ENCODE measurements at regions not wholly inside any gene's neighbourhood (a gene's known extent, or its start where the extent isn't known, plus 50 kb on each side); places are given as distances from the start of the nearest gene placed in this dataset.
"Not testable (repeated sequence)": the region's sequence is repeated elsewhere in the genome, so short reads cannot be mapped to it uniquely, and the experiment has no call there.

GRCh38 chrX:25797796-25798195 lies 340.3 kb upstream of the MAGEB18 start:
- TF ChIP-seq CTCF (IDR thresholded peaks at IDR 0.05; ENCODE audit: low read depth, low read length); POLR2A (IDR thresholded peaks at IDR 0.05; ENCODE audit: extremely low read depth, insufficient read length): not testable (repeated sequence)
